ENCODE measurements at regions not wholly inside any gene's neighbourhood (a gene's known extent, or its start where the extent isn't known, plus 50 kb on each side); places are given as distances from the start of the nearest gene placed in this dataset.

GRCh38 chr5:171599957-171600612, 180.6 kb downstream of the FGF18 start:
- H4K20me1 ChIP-seq (ENCODE audit: control insufficient read depth, insufficient read depth, low read length, poor library complexity, severe bottlenecking) = no peaks in the 10 kb centered on the region
- H3K79me2 ChIP-seq (ENCODE audit: control insufficient read depth, insufficient read depth, low read length) = no peaks in the 10 kb centered on the region
- DNase-seq (no peak), ATAC-seq (ENCODE audit: low read depth) (no peak)
- H3K4me1 ChIP-seq (ENCODE audit: control insufficient read depth in 2 of 2, insufficient read depth in 2 of 2, low read length in 2 of 2) = no peaks in the 10 kb centered on the region
- Mint-ChIP-seq H3K27me3 (peaks cover 6% of the 10 kb centered on the region), H3K27ac (no peak overlapping the region), H3K4me3 (no peak overlapping the region), H3K9me3 (ENCODE audit: insufficient read depth) (peaks cover 3% of the 10 kb centered on the region), H3K4me1 (no peaks in the 10 kb centered on the region)
- H3K27me3 ChIP-seq (replicated peaks in 1 of 4; ENCODE audit: control extremely low read depth in 1 of 4, control insufficient read depth in 3 of 4, insufficient read depth in 4 of 4, low read length in 3 of 4) = no peaks in the 10 kb centered on the region
- H3K4me3 ChIP-seq (ENCODE audit: control extremely low read depth in 1 of 5, extremely low read depth in 1 of 5, insufficient read depth in 1 of 5, low read depth in 2 of 5, low read length in 4 of 5) = no peak overlapping the region
- ChIA-PET POLR2A (no interaction called here), CTCF (no interaction called here)
- no peak overlapping the region for H3K4me2 ChIP-seq (replicated peaks; ENCODE audit: low read depth, low read length, poor library complexity, severe bottlenecking)
- TF ChIP-seq EZH2 (IDR thresholded peaks at IDR 0.05; ENCODE audit: borderline replicate concordance, insufficient read depth, low read depth, low read length, poor library complexity, severe bottlenecking) = no peak
- no peak for TF ChIP-seq CTCF (IDR thresholded peaks at IDR 0.05)
- no peak overlapping the region for H3K9ac ChIP-seq (ENCODE audit: low read length)
- intact Hi-C loops (cut with micrococcal nuclease) = no loop called here
- H3K27ac ChIP-seq (ENCODE audit: low read length in 2 of 2) = no peak overlapping the region
- no peaks in the 10 kb centered on the region for H3K36me3 ChIP-seq (replicated peaks in 1 of 2; ENCODE audit: control extremely low read depth in 1 of 2, control insufficient read depth in 1 of 2, extremely low read depth in 1 of 2, insufficient read depth in 2 of 2, low read length in 1 of 2)
- no peak overlapping the region for H2AFZ ChIP-seq (ENCODE audit: insufficient read depth, low read depth, low read length, poor library complexity, severe bottlenecking)
- peaks cover 0 to 9% (median 0%) of the 10 kb centered on the region in 3 donors for H3K9me3 ChIP-seq (ENCODE audit: control extremely low read depth in 1 of 3, control insufficient read depth in 2 of 3, insufficient read depth in 1 of 3, low read length in 2 of 3)
- 81% methylated on average over 6 of the region's 7 CpGs for WGBS (ENCODE audit: insufficient coverage)

- ChIA-PET POLR2A (no interaction called here), CTCF (no interaction called here)
- H3K9ac ChIP-seq (ENCODE audit: low read length) = no peak overlapping the region
- no peaks in the 10 kb centered on the region for H3K36me3 ChIP-seq (replicated peaks in 1 of 2; ENCODE audit: control extremely low read depth in 1 of 2, control insufficient read depth in 1 of 2, extremely low read depth in 1 of 2, insufficient read depth in 2 of 2, low read length in 1 of 2)
- intact Hi-C loops (cut with micrococcal nuclease) = no loop called here
- Mint-ChIP-seq H3K4me3 (no peak overlapping the region), H3K4me1 (no peaks in the 10 kb centered on the region), H3K9me3 (ENCODE audit: insufficient read depth) (peaks cover 3% of the 10 kb centered on the region), H3K27ac (no peak overlapping the region), H3K27me3 (peaks cover 6% of the 10 kb centered on the region)
- TF ChIP-seq CTCF (IDR thresholded peaks at IDR 0.05) (no peak), EZH2 (IDR thresholded peaks at IDR 0.05; ENCODE audit: borderline replicate concordance, insufficient read depth, low read depth, low read length, poor library complexity, severe bottlenecking) (no peak)
- no peak overlapping the region for H2AFZ ChIP-seq (ENCODE audit: insufficient read depth, low read depth, low read length, poor library complexity, severe bottlenecking)
- DNase-seq (no peak), ATAC-seq (ENCODE audit: low read depth) (no peak)
- H3K4me1 ChIP-seq (ENCODE audit: control insufficient read depth in 2 of 2, insufficient read depth in 2 of 2, low read length in 2 of 2) = no peaks in the 10 kb centered on the region
- H3K79me2 ChIP-seq (ENCODE audit: control insufficient read depth, insufficient read depth, low read length) = no peaks in the 10 kb centered on the region
- H3K27ac ChIP-seq (ENCODE audit: low read length in 2 of 2) = no peak overlapping the region
- 20% methylated on average over 1 of the region's 8 CpGs for WGBS (ENCODE audit: insufficient coverage)
- no peak overlapping the region for H3K4me2 ChIP-seq (replicated peaks; ENCODE audit: low read depth, low read length, poor library complexity, severe bottlenecking)
- no peaks in the 10 kb centered on the region for H3K27me3 ChIP-seq (replicated peaks in 1 of 4; ENCODE audit: control extremely low read depth in 1 of 4, control insufficient read depth in 3 of 4, insufficient read depth in 4 of 4, low read length in 3 of 4)
- H4K20me1 ChIP-seq (ENCODE audit: control insufficient read depth, insufficient read depth, low read length, poor library complexity, severe bottlenecking) = no peaks in the 10 kb centered on the region
- no peak overlapping the region for H3K4me3 ChIP-seq (ENCODE audit: control extremely low read depth in 1 of 5, extremely low read depth in 1 of 5, insufficient read depth in 1 of 5, low read depth in 2 of 5, low read length in 4 of 5)
- peaks cover 0 to 9% (median 0%) of the 10 kb centered on the region in 3 donors for H3K9me3 ChIP-seq (ENCODE audit: control extremely low read depth in 1 of 3, control insufficient read depth in 2 of 3, insufficient read depth in 1 of 3, low read length in 2 of 3)
Observed at GRCh38 chr5:171600741-171601265, 181.4 kb downstream of the FGF18 start.
